GM12878 (cell line): ENCODE measurements at regions not wholly inside any gene's neighbourhood (a gene's known extent, or its start where the extent isn't known, plus 50 kb on each side); places are given as distances from the start of the nearest gene placed in this dataset.

Experiments
- ATAC-seq: fragments of 200-7000 bp; cut with Tn5 transposase; 3 replicates; pipeline ENCODE4 v1.9.1; 2020; ENCODE audit warnings: mild to moderate bottlenecking, moderate library complexity
- BruUV-seq: library from RNA; stranded (reverse); fragments of 400-500 nt; replicated peaks from 2 replicates; lab custom pipeline; 2021; lab: Mats Ljungman, UMichigan
- CTCF ChIA-PET: fragments of 300-600 bp; sonication (Branson Sonifier 250); formaldehyde crosslinking; extraction: SDS; loops from one replicate; lab custom pipeline; 2021; ENCODE audit warnings: inconsistent platforms; lab: Yijun Ruan, JAX
- POLR2A ChIA-PET: fragments of 350-600 bp; formaldehyde crosslinking; extraction: SDS; loops from one replicate; lab custom pipeline; 2021; ENCODE audit warnings: inconsistent platforms; lab: Charles Lee
- RAD21 ChIA-PET: fragments of 300-600 bp; sonication (Branson Sonifier 250); formaldehyde crosslinking; loops from one replicate; lab custom pipeline; 2023; ENCODE audit warnings: antibody characterized with exemption; ENCODE audit not compliant: unreplicated experiment; lab: Charles Lee
- SMC1A ChIA-PET: fragments of 300-600 bp; sonication (Branson Sonifier 250); formaldehyde crosslinking; loops from one replicate; lab custom pipeline; 2023; ENCODE audit not compliant: unreplicated experiment, uncharacterized antibody; lab: Charles Lee
- DNase-seq: peaks from one replicate; pipeline ENCODE4 v3.0.0-alpha.2; 2011; ENCODE audit warnings: low read depth, low spot score
- FAIRE-seq: peaks from 3 replicates; lab custom pipeline; 2011; peaks lifted over from hg19 to GRCh38; lab: Jason Lieb, UNC
- H2AFZ ChIP-seq: 2 replicates; pipeline ENCODE4 v1.6.0; 2011; ENCODE audit warnings: low read depth, low read length, control low read depth; ENCODE audit not compliant: control insufficient read depth
- H3K27ac ChIP-seq: 2 replicates; pipeline ENCODE4 v1.5.1; 2011; ENCODE audit warnings: control low read depth; ENCODE audit not compliant: control insufficient read depth, insufficient read depth
- H3K27me3 ChIP-seq, 2 experiments: replicated peaks in 1 of 2; 2 replicates each; pipeline versions ENCODE4 v1.6.0 to v1.6.1; 2011; ENCODE audit warnings: low read length in 1 of 2; ENCODE audit not compliant: control insufficient read depth in 2 of 2, insufficient read depth in 2 of 2
- H3K36me3 ChIP-seq, 2 experiments: 2 replicates each; pipeline ENCODE4 v1.5.1; 2011; ENCODE audit warnings: low read length in 1 of 2; ENCODE audit not compliant: control insufficient read depth in 2 of 2, insufficient read depth in 2 of 2
- H3K4me1 ChIP-seq: 2 replicates; pipeline ENCODE4 v1.6.1; 2011; ENCODE audit warnings: mild to moderate bottlenecking, low read length, moderate library complexity, mixed read lengths; ENCODE audit not compliant: control insufficient read depth, insufficient read depth
- H3K4me2 ChIP-seq: 2 replicates; pipeline ENCODE4 v1.6.0; 2011; ENCODE audit warnings: control low read depth; ENCODE audit not compliant: control insufficient read depth, insufficient read depth
- H3K4me3 ChIP-seq: fragments of 200-600 bp; sonication (generic); 2 replicates; pipeline ENCODE4 v1.5.1; 2016
- H3K79me2 ChIP-seq: 2 replicates; pipeline ENCODE4 v1.6.0; 2011; ENCODE audit warnings: low read length; ENCODE audit not compliant: control insufficient read depth, insufficient read depth
- H3K9ac ChIP-seq: 2 replicates; pipeline ENCODE4 v1.8.0; 2011; ENCODE audit warnings: low read length, control low read depth, mixed read lengths; ENCODE audit not compliant: control insufficient read depth, insufficient read depth
- H3K9me3 ChIP-seq: replicated peaks from 3 replicates; pipeline ENCODE4 v1.5.1; 2011; ENCODE audit warnings: mild to moderate bottlenecking, low read length; ENCODE audit not compliant: control insufficient read depth, insufficient read depth
- H4K20me1 ChIP-seq: 2 replicates; pipeline ENCODE4 v1.6.0; 2011; ENCODE audit not compliant: control insufficient read depth, insufficient read depth
- BRCA1 ChIP-seq: IDR thresholded peaks from 2 replicates; pipeline ENCODE4 v1.6.1; 2011; ENCODE audit warnings: low read depth, low read length, improper control_type of control experiment
- CREB1 ChIP-seq: IDR thresholded peaks from 2 replicates; pipeline ENCODE4 v1.6.1; 2012; ENCODE audit warnings: low read depth, mild to moderate bottlenecking, inconsistent platforms
- NFIC ChIP-seq: IDR thresholded peaks from 2 replicates; pipeline ENCODE4 v1.6.1; 2012; ENCODE audit warnings: low read depth, mild to moderate bottlenecking, inconsistent platforms, low read length, moderate library complexity
- NR2C2 ChIP-seq: IDR thresholded peaks from 2 replicates; pipeline ENCODE4 v1.6.1; 2011; ENCODE audit warnings: borderline replicate concordance, low read depth; ENCODE audit not compliant: control insufficient read depth, insufficient read length
- SPI1 ChIP-seq: IDR thresholded peaks from 2 replicates; pipeline ENCODE4 v1.6.1; 2011; ENCODE audit warnings: low read depth, mild to moderate bottlenecking, low read length, moderate library complexity, borderline replicate concordance; ENCODE audit not compliant: insufficient read depth
- SUZ12 ChIP-seq: fragments of 200-600 bp; sonication (generic); IDR thresholded peaks from one replicate; pipeline ENCODE4 v1.6.1; 2018; ENCODE audit warnings: antibody characterized with exemption, mild to moderate bottlenecking; ENCODE audit not compliant: unreplicated experiment
- WGBS: methylation state at CpG from one replicate; pipeline ENCODE4 v1.1.6; 2016; ENCODE audit warnings: low lambda C conversion rate; ENCODE audit not compliant: insufficient replicate concordance, insufficient coverage; ENCODE audit errors: missing lambda C conversion rate; 5-methylcytosine and 5-hydroxymethylcytosine counted together
- in situ Hi-C: fragments of 300-500 bp; cut with MboI; formaldehyde crosslinking; loops from 9 replicates; pipeline ENCODE4 v1.14.3; 2018; ENCODE audit warnings: mixed read lengths
- intact Hi-C: fragments of 100-400 bp; cut with micrococcal nuclease; formaldehyde crosslinking; loops from one replicate; pipeline ENCODE4 v1.14.2; 2022; ENCODE audit not compliant: unreplicated experiment
- TF ChIP-seq, protein P1 (sequence below): IDR thresholded peaks from 2 replicates; pipeline ENCODE4 v1.6.1; 2012; ENCODE audit warnings: low read length, inconsistent platforms
- TF ChIP-seq, protein P2 (sequence below): fragments of 450-650 bp; IDR thresholded peaks from 2 replicates; pipeline ENCODE4 v1.6.1; 2018; ENCODE audit warnings: mild to moderate bottlenecking, low read depth, moderate library complexity; ENCODE audit not compliant: partially characterized antibody
- TF ChIP-seq, protein P3 (sequence below): fragments of 450-650 bp; IDR thresholded peaks from 2 replicates; pipeline ENCODE4 v1.6.1; 2017; ENCODE audit warnings: mild to moderate bottlenecking

DNA sequence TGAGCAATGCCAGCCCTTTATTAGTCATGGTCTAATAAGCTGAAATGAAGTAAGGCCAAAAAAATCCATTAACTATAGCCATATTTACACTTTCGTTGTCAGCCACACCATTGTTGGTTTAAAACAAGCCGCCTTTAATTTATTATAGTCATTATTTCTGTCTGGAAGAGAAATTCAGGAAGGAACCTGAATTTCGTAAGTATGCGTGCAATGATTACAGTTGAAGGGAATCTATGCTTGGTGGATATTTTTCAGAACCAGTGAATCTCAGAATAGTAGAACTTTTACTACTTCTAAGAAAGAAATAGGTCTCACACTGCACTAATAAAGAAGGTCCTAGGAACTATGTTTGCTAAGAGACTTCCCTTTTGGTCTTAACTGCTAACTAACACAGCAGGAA, 59.1 kb downstream of the FAM43A start:
- Histone ChIP-seq H3K4me3 (no peak overlapping the region), H3K9ac (no peak overlapping the region), H4K20me1 (no peaks in the 10 kb centered on the region), H2AFZ (no peak overlapping the region), H3K27me3 (peaks cover 0 to 2% of the 10 kb centered on the region in 2 experiments; a peak in 2 of 4 replicates)
- no TSS peak for BruUV-seq
- intact Hi-C loops, result no loop called here
- RAD21 ChIA-PET, result no interaction called here
- no peak for FAIRE-seq
- CTCF ChIA-PET, result no interaction called here
- TF ChIP-seq CREB1 (no peak), NFIC (no peak)
- TF ChIP-seq, all 136 proteins: peak for 0
- Histone ChIP-seq H3K4me1 (no peaks in the 10 kb centered on the region; the same call in 1 of the 2 replicates), H3K36me3 (no peaks in the 10 kb centered on the region), H3K4me2 (no peak overlapping the region), H3K79me2 (no peaks in the 10 kb centered on the region), H3K9me3 (no peaks in the 10 kb centered on the region), H3K27ac (no peak overlapping the region)
- in situ Hi-C loops, result no loop called here
- ChIA-PET SMC1A (no interaction called here), POLR2A (no interaction called here)
- ATAC-seq (no peak), DNase-seq (no peak)
- WGBS, result 50% methylated on average over 4 of the region's 4 CpGs

DNA sequence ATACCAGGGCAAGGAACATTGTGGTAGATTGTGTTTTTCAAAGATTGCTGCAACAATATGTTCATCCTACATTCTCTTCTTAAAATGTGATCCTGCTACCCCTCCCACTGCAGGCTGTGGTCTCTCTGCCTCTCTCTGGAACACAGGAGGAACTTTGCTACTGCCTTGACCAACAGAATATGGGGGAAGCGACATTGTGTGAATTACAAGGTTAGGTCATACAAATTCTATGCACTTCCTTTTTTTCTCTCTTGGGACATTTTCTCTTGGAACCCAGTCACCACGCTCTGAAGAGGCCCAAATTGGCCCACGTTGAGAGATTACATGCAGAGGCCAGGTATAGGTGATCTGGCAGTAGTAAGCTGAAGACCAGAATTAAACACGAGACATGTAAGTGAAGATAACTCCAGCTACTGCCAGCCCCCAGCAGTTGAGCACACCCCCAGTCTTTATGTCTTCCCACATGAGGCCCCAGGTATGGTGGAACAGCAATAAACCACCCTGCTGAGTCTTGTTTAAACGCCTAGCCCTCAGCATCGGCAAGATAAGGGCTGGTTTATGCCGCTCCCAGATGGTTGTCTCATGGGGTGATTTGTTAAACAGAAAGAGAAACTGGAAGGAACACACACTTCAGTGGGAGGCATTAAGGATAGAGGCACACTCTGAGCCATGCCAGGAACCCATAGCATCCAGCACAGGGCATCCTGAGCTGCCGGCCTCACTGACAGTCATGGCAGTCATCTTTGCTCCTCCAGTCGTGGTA, 59.9 kb downstream of the FAM43A start:
- ChIA-PET RAD21 (no interaction called here), POLR2A (no interaction called here), SMC1A (interaction anchor here (0.5 kb wide), 1 partner anchor 23 kb away, joined by 3 read pairs; no protein-coding TSS in a partner anchor), CTCF (interaction anchor here (1.3 kb wide), 1 partner anchor 8 kb away, joined by 3 read pairs; no protein-coding TSS in a partner anchor)
- no peak overlapping the region for H3K4me2 ChIP-seq
- H3K79me2 ChIP-seq, result no peaks in the 10 kb centered on the region
- H3K4me1 ChIP-seq, result no peaks in the 10 kb centered on the region; the same call in 1 of the 2 replicates
- BruUV-seq, result no TSS peak
- H2AFZ ChIP-seq, result no peak overlapping the region
- H3K27ac ChIP-seq, result no peak overlapping the region
- peaks cover 0 to 2% of the 10 kb centered on the region in 2 experiments; a peak in 2 of 4 replicates for H3K27me3 ChIP-seq
- no peaks in the 10 kb centered on the region for H4K20me1 ChIP-seq
- DNase-seq, result no peak
- TF ChIP-seq, protein P1, sequence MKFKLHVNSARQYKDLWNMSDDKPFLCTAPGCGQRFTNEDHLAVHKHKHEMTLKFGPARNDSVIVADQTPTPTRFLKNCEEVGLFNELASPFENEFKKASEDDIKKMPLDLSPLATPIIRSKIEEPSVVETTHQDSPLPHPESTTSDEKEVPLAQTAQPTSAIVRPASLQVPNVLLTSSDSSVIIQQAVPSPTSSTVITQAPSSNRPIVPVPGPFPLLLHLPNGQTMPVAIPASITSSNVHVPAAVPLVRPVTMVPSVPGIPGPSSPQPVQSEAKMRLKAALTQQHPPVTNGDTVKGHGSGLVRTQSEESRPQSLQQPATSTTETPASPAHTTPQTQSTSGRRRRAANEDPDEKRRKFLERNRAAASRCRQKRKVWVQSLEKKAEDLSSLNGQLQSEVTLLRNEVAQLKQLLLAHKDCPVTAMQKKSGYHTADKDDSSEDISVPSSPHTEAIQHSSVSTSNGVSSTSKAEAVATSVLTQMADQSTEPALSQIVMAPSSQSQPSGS, result no peak
- TF ChIP-seq SUZ12, result no peak
- TF ChIP-seq, protein P2, sequence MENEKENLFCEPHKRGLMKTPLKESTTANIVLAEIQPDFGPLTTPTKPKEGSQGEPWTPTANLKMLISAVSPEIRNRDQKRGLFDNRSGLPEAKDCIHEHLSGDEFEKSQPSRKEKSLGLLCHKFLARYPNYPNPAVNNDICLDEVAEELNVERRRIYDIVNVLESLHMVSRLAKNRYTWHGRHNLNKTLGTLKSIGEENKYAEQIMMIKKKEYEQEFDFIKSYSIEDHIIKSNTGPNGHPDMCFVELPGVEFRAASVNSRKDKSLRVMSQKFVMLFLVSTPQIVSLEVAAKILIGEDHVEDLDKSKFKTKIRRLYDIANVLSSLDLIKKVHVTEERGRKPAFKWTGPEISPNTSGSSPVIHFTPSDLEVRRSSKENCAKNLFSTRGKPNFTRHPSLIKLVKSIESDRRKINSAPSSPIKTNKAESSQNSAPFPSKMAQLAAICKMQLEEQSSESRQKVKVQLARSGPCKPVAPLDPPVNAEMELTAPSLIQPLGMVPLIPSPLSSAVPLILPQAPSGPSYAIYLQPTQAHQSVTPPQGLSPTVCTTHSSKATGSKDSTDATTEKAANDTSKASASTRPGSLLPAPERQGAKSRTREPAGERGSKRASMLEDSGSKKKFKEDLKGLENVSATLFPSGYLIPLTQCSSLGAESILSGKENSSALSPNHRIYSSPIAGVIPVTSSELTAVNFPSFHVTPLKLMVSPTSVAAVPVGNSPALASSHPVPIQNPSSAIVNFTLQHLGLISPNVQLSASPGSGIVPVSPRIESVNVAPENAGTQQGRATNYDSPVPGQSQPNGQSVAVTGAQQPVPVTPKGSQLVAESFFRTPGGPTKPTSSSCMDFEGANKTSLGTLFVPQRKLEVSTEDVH, result no peak
- peak; percentile 50 for TF ChIP-seq SPI1
- TF ChIP-seq, protein P3, sequence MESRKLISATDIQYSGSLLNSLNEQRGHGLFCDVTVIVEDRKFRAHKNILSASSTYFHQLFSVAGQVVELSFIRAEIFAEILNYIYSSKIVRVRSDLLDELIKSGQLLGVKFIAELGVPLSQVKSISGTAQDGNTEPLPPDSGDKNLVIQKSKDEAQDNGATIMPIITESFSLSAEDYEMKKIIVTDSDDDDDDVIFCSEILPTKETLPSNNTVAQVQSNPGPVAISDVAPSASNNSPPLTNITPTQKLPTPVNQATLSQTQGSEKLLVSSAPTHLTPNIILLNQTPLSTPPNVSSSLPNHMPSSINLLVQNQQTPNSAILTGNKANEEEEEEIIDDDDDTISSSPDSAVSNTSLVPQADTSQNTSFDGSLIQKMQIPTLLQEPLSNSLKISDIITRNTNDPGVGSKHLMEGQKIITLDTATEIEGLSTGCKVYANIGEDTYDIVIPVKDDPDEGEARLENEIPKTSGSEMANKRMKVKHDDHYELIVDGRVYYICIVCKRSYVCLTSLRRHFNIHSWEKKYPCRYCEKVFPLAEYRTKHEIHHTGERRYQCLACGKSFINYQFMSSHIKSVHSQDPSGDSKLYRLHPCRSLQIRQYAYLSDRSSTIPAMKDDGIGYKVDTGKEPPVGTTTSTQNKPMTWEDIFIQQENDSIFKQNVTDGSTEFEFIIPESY, result no peak
- TF ChIP-seq NR2C2, result no peak
- no peak for TF ChIP-seq BRCA1
- no peaks in the 10 kb centered on the region for H3K9me3 ChIP-seq
- in situ Hi-C loops (no loop called here), intact Hi-C loops (no loop called here)
- H3K4me3 ChIP-seq, result no peak overlapping the region
- no peaks in the 10 kb centered on the region for H3K36me3 ChIP-seq
- FAIRE-seq, result no peak
- 26% methylated on average over 9 of the region's 9 CpGs for WGBS
- ATAC-seq, result no peak
- H3K9ac ChIP-seq, result no peak overlapping the region
